ENCODE measurements at regions not wholly inside any gene's neighbourhood (a gene's known extent, or its start where the extent isn't known, plus 50 kb on each side); places are given as distances from the start of the nearest gene placed in this dataset.
"Not testable (repeated sequence)": the region's sequence is repeated elsewhere in the genome, so short reads cannot be mapped to it uniquely, and the experiment has no call there.

DNA sequence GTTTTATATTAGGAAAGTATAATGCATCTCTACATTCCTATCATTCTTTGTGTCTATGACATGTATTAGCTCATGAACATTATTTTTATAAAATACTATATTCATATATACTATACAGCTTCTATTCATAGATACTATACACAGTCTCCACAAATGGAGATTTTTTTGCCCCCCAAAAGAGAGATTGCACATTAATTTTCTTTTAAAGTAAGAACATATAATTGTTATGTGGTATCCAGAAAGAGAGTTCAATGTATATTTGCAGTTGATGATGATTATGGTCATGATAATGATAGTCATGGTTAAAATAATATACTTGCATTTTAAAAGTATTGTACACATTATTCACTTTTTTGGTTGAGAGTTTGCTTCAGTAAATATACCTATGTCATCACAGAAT, 445.3 kb downstream of the DSC3 start:
- no peaks in the 10 kb centered on the region for H3K4me1 ChIP-seq (ENCODE audit: insufficient read depth, low read length)
- H3K27ac ChIP-seq (ENCODE audit: low read length) = no peak overlapping the region
- no peak overlapping the region for H2AFZ ChIP-seq (ENCODE audit: low read depth, low read length)
- no peaks in the 10 kb centered on the region for H4K20me1 ChIP-seq (ENCODE audit: insufficient read depth, low read length)
- H3K9ac ChIP-seq (ENCODE audit: low read depth, low read length) = no peak overlapping the region
- no peak overlapping the region for H3K4me3 ChIP-seq (ENCODE audit: low read depth in 1 of 2, low read length in 2 of 2)
- H3K27me3 ChIP-seq (ENCODE audit: insufficient read depth, low read length, poor library complexity) = no peaks in the 10 kb centered on the region
- DNase-seq (no peak), ATAC-seq (ENCODE audit: insufficient read depth, low read depth) (no peak)
- no peaks in the 10 kb centered on the region for H3K79me2 ChIP-seq (ENCODE audit: insufficient read depth, low read length)
- no peak for TF ChIP-seq EZH2 (IDR thresholded peaks at IDR 0.05; ENCODE audit: borderline replicate concordance, low read depth, low read length, severe bottlenecking)
- TF ChIP-seq, protein P1, sequence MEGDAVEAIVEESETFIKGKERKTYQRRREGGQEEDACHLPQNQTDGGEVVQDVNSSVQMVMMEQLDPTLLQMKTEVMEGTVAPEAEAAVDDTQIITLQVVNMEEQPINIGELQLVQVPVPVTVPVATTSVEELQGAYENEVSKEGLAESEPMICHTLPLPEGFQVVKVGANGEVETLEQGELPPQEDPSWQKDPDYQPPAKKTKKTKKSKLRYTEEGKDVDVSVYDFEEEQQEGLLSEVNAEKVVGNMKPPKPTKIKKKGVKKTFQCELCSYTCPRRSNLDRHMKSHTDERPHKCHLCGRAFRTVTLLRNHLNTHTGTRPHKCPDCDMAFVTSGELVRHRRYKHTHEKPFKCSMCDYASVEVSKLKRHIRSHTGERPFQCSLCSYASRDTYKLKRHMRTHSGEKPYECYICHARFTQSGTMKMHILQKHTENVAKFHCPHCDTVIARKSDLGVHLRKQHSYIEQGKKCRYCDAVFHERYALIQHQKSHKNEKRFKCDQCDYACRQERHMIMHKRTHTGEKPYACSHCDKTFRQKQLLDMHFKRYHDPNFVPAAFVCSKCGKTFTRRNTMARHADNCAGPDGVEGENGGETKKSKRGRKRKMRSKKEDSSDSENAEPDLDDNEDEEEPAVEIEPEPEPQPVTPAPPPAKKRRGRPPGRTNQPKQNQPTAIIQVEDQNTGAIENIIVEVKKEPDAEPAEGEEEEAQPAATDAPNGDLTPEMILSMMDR (IDR thresholded peaks at IDR 0.05; ENCODE audit: borderline replicate concordance, extremely low read depth, low read length, poor library complexity, severe bottlenecking) = no peak
- no peaks in the 10 kb centered on the region for H3K9me3 ChIP-seq (ENCODE audit: insufficient read depth, low read length, severe bottlenecking)
- no peak overlapping the region for H3K4me2 ChIP-seq (ENCODE audit: insufficient read depth, low read length)
- H3K36me3 ChIP-seq (ENCODE audit: insufficient read depth, low read length) = no peaks in the 10 kb centered on the region

DNA sequence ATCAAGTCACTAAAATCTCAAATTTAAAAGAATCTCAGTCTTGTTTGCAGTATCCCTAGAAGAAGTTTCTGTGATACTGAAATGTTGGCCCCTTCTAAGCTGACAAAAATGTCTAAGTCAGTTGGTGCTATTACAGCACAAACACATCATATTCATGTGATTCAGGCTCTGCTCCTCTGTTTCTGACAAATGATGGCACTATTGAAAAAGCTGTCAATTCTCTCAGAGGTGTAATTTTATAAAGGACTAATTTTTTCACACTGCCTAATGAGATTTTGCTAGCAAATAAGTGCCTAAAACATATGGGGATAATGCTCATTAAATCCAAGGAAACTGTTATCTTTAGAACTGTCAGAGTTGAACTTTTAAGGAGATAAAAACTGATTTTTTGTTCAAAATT, 445.9 kb downstream of the DSC3 start:
- no peak overlapping the region for H3K4me3 ChIP-seq (ENCODE audit: low read depth in 1 of 2, low read length in 2 of 2)
- H2AFZ ChIP-seq (ENCODE audit: low read depth, low read length) = no peak overlapping the region
- no peak for DNase-seq
- H3K79me2 ChIP-seq (ENCODE audit: insufficient read depth, low read length) = no peaks in the 10 kb centered on the region
- H3K9me3 ChIP-seq (ENCODE audit: insufficient read depth, low read length, severe bottlenecking) = no peaks in the 10 kb centered on the region
- no peak overlapping the region for H3K27ac ChIP-seq (ENCODE audit: low read length)
- TF ChIP-seq, protein P1 (IDR thresholded peaks at IDR 0.05; ENCODE audit: borderline replicate concordance, extremely low read depth, low read length, poor library complexity, severe bottlenecking) = no peak
- no peak for TF ChIP-seq EZH2 (IDR thresholded peaks at IDR 0.05; ENCODE audit: borderline replicate concordance, low read depth, low read length, severe bottlenecking)
- no peaks in the 10 kb centered on the region for H3K36me3 ChIP-seq (ENCODE audit: insufficient read depth, low read length)
- no peaks in the 10 kb centered on the region for H3K4me1 ChIP-seq (ENCODE audit: insufficient read depth, low read length)
- no peaks in the 10 kb centered on the region for H3K27me3 ChIP-seq (ENCODE audit: insufficient read depth, low read length, poor library complexity)
- no peaks in the 10 kb centered on the region for H4K20me1 ChIP-seq (ENCODE audit: insufficient read depth, low read length)
- H3K9ac ChIP-seq (ENCODE audit: low read depth, low read length) = no peak overlapping the region
- H3K4me2 ChIP-seq (ENCODE audit: insufficient read depth, low read length) = no peak overlapping the region
- ATAC-seq (ENCODE audit: insufficient read depth, low read depth) = no peak

DNA sequence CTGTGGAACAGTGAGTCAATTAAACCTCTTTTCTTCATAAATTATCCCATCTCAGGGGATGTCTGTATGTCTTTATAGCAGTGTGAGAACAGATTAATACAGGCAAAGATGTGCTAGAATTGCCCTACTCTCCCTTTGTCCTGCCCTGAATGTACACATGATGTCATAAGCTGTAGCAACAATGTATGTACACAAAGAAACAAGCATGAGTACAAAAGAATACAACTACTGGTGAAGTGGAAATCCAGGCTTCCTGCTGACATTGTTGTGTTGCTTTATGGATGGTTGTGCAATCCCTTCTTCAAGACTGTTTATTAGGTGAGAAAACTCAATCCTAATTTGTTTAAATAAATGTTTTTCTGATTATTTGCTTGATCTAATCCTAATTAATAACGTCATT, 446.6 kb downstream of the DSC3 start:
- no peak overlapping the region for H3K9ac ChIP-seq (ENCODE audit: low read depth, low read length)
- no peak for TF ChIP-seq EZH2 (IDR thresholded peaks at IDR 0.05; ENCODE audit: borderline replicate concordance, low read depth, low read length, severe bottlenecking)
- TF ChIP-seq, protein P1 (IDR thresholded peaks at IDR 0.05; ENCODE audit: borderline replicate concordance, extremely low read depth, low read length, poor library complexity, severe bottlenecking) = no peak
- no peaks in the 10 kb centered on the region for H3K4me1 ChIP-seq (ENCODE audit: insufficient read depth, low read length)
- DNase-seq (no peak), ATAC-seq (ENCODE audit: insufficient read depth, low read depth) (no peak)
- no peaks in the 10 kb centered on the region for H4K20me1 ChIP-seq (ENCODE audit: insufficient read depth, low read length)
- no peaks in the 10 kb centered on the region for H3K27me3 ChIP-seq (ENCODE audit: insufficient read depth, low read length, poor library complexity)
- H3K36me3 ChIP-seq (ENCODE audit: insufficient read depth, low read length) = no peaks in the 10 kb centered on the region
- no peak overlapping the region for H3K4me3 ChIP-seq (ENCODE audit: low read depth in 1 of 2, low read length in 2 of 2)
- H3K4me2 ChIP-seq (ENCODE audit: insufficient read depth, low read length) = no peak overlapping the region
- H2AFZ ChIP-seq (ENCODE audit: low read depth, low read length) = no peak overlapping the region
- no peaks in the 10 kb centered on the region for H3K9me3 ChIP-seq (ENCODE audit: insufficient read depth, low read length, severe bottlenecking)
- no peaks in the 10 kb centered on the region for H3K79me2 ChIP-seq (ENCODE audit: insufficient read depth, low read length)
- no peak overlapping the region for H3K27ac ChIP-seq (ENCODE audit: low read length)

DNA sequence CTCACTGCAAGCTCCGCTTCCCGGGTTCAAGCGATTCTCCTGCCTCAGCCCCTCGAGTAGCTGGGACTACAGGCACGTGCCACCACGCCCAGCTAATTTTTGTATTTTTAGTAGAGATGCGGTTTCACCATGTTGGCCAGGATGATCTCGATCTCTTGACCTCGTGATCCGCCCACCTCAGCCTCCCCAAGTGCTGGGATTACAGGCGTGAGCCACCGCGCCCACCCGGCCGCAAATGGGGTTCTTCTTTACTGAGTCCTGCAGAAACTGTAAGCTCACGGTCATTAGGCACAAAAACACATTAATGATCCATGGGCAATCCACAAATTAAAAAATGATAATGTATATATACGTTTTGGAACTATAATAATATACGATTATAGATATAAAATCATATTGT, 447.6 kb downstream of the DSC3 start:
- not testable (repeated sequence) for H3K4me2 ChIP-seq (ENCODE audit: insufficient read depth, low read length); H3K27me3 ChIP-seq (ENCODE audit: insufficient read depth, low read length, poor library complexity); ATAC-seq (ENCODE audit: insufficient read depth, low read depth); H2AFZ ChIP-seq (ENCODE audit: low read depth, low read length); H3K9ac ChIP-seq (ENCODE audit: low read depth, low read length); H3K9me3 ChIP-seq (ENCODE audit: insufficient read depth, low read length, severe bottlenecking); H3K36me3 ChIP-seq (ENCODE audit: insufficient read depth, low read length); H3K79me2 ChIP-seq (ENCODE audit: insufficient read depth, low read length); H3K4me1 ChIP-seq (ENCODE audit: insufficient read depth, low read length); DNase-seq; H3K27ac ChIP-seq (ENCODE audit: low read length); H4K20me1 ChIP-seq (ENCODE audit: insufficient read depth, low read length); H3K4me3 ChIP-seq (ENCODE audit: low read depth in 1 of 2, low read length in 2 of 2)
